ENCODE measurements at regions not wholly inside any gene's neighbourhood (a gene's known extent, or its start where the extent isn't known, plus 50 kb on each side); places are given as distances from the start of the nearest gene placed in this dataset.
A peak's percentile ranks its signal among the peaks of the same experiment; 100 is the strongest.

DNA sequence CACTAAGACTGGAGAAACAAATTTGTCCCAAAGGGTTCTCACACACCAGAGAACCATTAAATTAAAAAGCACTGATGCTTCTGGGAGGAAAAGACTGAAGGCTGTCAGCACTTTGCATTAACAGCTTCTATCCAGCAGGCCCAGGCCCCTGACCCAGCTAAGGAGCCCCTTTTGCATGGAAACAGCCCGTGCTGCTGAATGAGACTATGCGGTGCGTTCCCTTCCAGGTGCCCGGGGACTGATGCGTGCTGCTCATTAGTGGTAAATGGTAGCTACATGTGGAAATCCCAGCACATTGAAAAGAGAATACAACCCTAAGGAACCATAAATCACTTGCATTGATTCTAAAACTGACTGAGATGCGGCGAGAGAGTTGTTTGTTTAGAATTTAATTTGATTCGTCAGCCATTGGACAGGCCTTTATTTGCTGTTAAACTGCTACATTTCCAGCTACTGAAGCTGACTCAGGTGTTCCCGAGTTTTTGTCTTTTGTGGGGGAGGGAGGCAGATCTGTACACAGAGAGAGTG is 351.0 kb upstream of the SLC24A2 start:
- H4K91ac ChIP-seq (ENCODE audit: low read depth, low read length, poor library complexity): no peak overlapping the region
- H2BK5ac ChIP-seq (ENCODE audit: low read length): no peak overlapping the region
- H2AK5ac ChIP-seq (ENCODE audit: low read depth, low read length): no peak overlapping the region
- no peak overlapping the region for H3K27ac ChIP-seq (replicated peaks; ENCODE audit: low read length)
- H3K4me1 ChIP-seq (ENCODE audit: control insufficient read depth in 2 of 2, insufficient read depth in 1 of 2, low read depth in 1 of 2, low read length in 2 of 2): peaks cover 2 to 12% of the 10 kb centered on the region in 2 donors
- H3K36me3 ChIP-seq (replicated peaks in 1 of 2; ENCODE audit: control insufficient read depth in 2 of 2, insufficient read depth in 2 of 2, low read length in 2 of 2): no peaks in the 10 kb centered on the region
- H3K4me2 ChIP-seq (ENCODE audit: insufficient read depth, low read length, poor library complexity, severe bottlenecking): no peak overlapping the region
- H4K8ac ChIP-seq (ENCODE audit: low read depth, low read length): no peak overlapping the region
- H3K27me3 ChIP-seq (ENCODE audit: control insufficient read depth in 3 of 3, insufficient read depth in 3 of 3, low read depth in 1 of 3, low read length in 3 of 3): no peaks in the 10 kb centered on the region
- no peaks in the 10 kb centered on the region for H3K79me1 ChIP-seq (ENCODE audit: low read depth, low read length)
- H3K9ac ChIP-seq (ENCODE audit: low read depth, low read length, poor library complexity): peak overlapping the region; percentile 45
- no peak overlapping the region for H2BK12ac ChIP-seq (ENCODE audit: low read length)
- no peak overlapping the region for H2BK15ac ChIP-seq (ENCODE audit: low read length)
- no peak overlapping the region for H3K14ac ChIP-seq (ENCODE audit: low read length)
- peak overlapping the region; percentile 77 for H3K18ac ChIP-seq (ENCODE audit: low read length)
- H3K9me3 ChIP-seq (replicated peaks in 1 of 2; ENCODE audit: control insufficient read depth in 2 of 2, insufficient read depth in 1 of 2, low read depth in 1 of 2, low read length in 2 of 2): no peaks in the 10 kb centered on the region
- no peak overlapping the region for H3K4me3 ChIP-seq (ENCODE audit: low read length in 2 of 2)
- no peak for DNase-seq (ENCODE audit: low spot score)
- no CpG with 5 or more reads among the region's 9 CpGs for WGBS, 2 donors (ENCODE audit: extremely low coverage in 2 of 2, insufficient read length in 2 of 2, insufficient replicate concordance in 1 of 2)
- H2AFZ ChIP-seq (ENCODE audit: low read length): no peak overlapping the region
- no peak overlapping the region for H2BK120ac ChIP-seq (ENCODE audit: low read depth, low read length)
- no peak overlapping the region for H3K23ac ChIP-seq (ENCODE audit: low read depth, low read length, poor library complexity)
- H3K4ac ChIP-seq (ENCODE audit: low read length): no peak overlapping the region

DNA sequence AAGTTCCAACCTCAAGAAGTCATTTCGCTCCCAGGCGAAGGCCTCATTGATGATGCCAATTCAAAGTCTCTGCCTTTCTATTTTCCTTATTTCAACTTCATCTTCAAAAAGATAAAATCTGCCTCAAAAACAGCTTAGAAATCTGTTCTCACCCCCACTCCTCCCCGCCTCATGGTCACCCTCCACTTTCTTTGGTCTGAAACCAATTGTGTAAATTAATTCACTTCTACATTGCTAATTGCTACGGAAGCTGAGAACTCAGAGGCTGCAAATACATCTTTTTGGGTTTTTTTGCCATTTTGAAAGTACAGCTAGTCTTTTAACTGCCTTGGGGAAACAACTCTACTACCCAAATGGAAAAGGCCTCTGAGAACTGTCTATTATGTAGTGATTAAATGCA is 350.0 kb upstream of the SLC24A2 start:
- no peak overlapping the region for H2AK5ac ChIP-seq (ENCODE audit: low read depth, low read length)
- no peak overlapping the region for H3K4me2 ChIP-seq (ENCODE audit: insufficient read depth, low read length, poor library complexity, severe bottlenecking)
- H2BK5ac ChIP-seq (ENCODE audit: low read length): no peak overlapping the region
- no peaks in the 10 kb centered on the region for H3K27me3 ChIP-seq (ENCODE audit: control insufficient read depth in 3 of 3, insufficient read depth in 3 of 3, low read depth in 1 of 3, low read length in 3 of 3)
- H2BK120ac ChIP-seq (ENCODE audit: low read depth, low read length): no peak overlapping the region
- no peak overlapping the region for H4K8ac ChIP-seq (ENCODE audit: low read depth, low read length)
- no peak overlapping the region for H3K9ac ChIP-seq (ENCODE audit: low read depth, low read length, poor library complexity)
- H3K36me3 ChIP-seq (replicated peaks in 1 of 2; ENCODE audit: control insufficient read depth in 2 of 2, insufficient read depth in 2 of 2, low read length in 2 of 2): no peaks in the 10 kb centered on the region
- H3K18ac ChIP-seq (ENCODE audit: low read length): no peak overlapping the region
- H4K91ac ChIP-seq (ENCODE audit: low read depth, low read length, poor library complexity): no peak overlapping the region
- no CpG with 5 or more reads among the region's 4 CpGs for WGBS, 2 donors (ENCODE audit: extremely low coverage in 2 of 2, insufficient read length in 2 of 2, insufficient replicate concordance in 1 of 2)
- H3K23ac ChIP-seq (ENCODE audit: low read depth, low read length, poor library complexity): no peak overlapping the region
- H3K9me3 ChIP-seq (replicated peaks in 1 of 2; ENCODE audit: control insufficient read depth in 2 of 2, insufficient read depth in 1 of 2, low read depth in 1 of 2, low read length in 2 of 2): no peaks in the 10 kb centered on the region
- no peak overlapping the region for H3K4me3 ChIP-seq (ENCODE audit: low read length in 2 of 2)
- H3K4me1 ChIP-seq (ENCODE audit: control insufficient read depth in 2 of 2, insufficient read depth in 1 of 2, low read depth in 1 of 2, low read length in 2 of 2): peaks cover 1 to 7% of the 10 kb centered on the region in 2 donors
- H3K27ac ChIP-seq (replicated peaks; ENCODE audit: low read length): no peak overlapping the region
- H3K79me1 ChIP-seq (ENCODE audit: low read depth, low read length): no peaks in the 10 kb centered on the region
- H3K14ac ChIP-seq (ENCODE audit: low read length): no peak overlapping the region
- H2BK15ac ChIP-seq (ENCODE audit: low read length): no peak overlapping the region
- no peak overlapping the region for H3K4ac ChIP-seq (ENCODE audit: low read length)
- H2BK12ac ChIP-seq (ENCODE audit: low read length): no peak overlapping the region
- DNase-seq (ENCODE audit: low spot score): no peak
- no peak overlapping the region for H2AFZ ChIP-seq (ENCODE audit: low read length)

DNA sequence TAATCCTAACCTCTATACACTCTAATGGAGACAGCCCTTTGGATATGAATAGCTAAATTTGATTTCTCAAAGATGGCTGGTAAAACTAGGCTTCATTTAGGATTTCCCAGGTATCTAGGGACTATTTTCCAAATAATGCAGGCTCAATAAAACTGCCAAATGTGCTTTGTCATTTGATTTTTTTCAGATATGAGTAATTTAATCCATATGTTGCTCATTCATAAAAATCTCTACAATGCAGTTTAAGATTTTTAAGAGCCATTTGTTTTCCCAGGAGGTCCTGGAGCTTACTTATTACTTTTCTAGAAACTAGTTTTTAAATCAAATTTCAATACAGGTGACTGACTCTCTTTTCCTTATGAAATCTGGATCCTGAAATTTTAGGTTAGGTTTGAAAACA is 349.3 kb upstream of the SLC24A2 start:
- Histone ChIP-seq H2AK5ac (ENCODE audit: low read depth, low read length) (no peak overlapping the region), H4K8ac (ENCODE audit: low read depth, low read length) (no peak overlapping the region), H3K27ac (replicated peaks; ENCODE audit: low read length) (no peak overlapping the region), H3K79me1 (ENCODE audit: low read depth, low read length) (no peaks in the 10 kb centered on the region), H3K23ac (ENCODE audit: low read depth, low read length, poor library complexity) (no peak overlapping the region), H3K4me2 (ENCODE audit: insufficient read depth, low read length, poor library complexity, severe bottlenecking) (no peak overlapping the region), H3K4ac (ENCODE audit: low read length) (no peak overlapping the region), H4K91ac (ENCODE audit: low read depth, low read length, poor library complexity) (no peak overlapping the region), H3K18ac (ENCODE audit: low read length) (no peak overlapping the region), H2BK15ac (ENCODE audit: low read length) (no peak overlapping the region), H3K9me3 (replicated peaks in 1 of 2; ENCODE audit: control insufficient read depth in 2 of 2, insufficient read depth in 1 of 2, low read depth in 1 of 2, low read length in 2 of 2) (no peaks in the 10 kb centered on the region), H3K4me1 (ENCODE audit: control insufficient read depth in 2 of 2, insufficient read depth in 1 of 2, low read depth in 1 of 2, low read length in 2 of 2) (peaks cover 0 to 7% of the 10 kb centered on the region in 2 donors), H2BK12ac (ENCODE audit: low read length) (no peak overlapping the region), H2BK5ac (ENCODE audit: low read length) (no peak overlapping the region), H2AFZ (ENCODE audit: low read length) (no peak overlapping the region), H3K14ac (ENCODE audit: low read length) (no peak overlapping the region), H3K27me3 (ENCODE audit: control insufficient read depth in 3 of 3, insufficient read depth in 3 of 3, low read depth in 1 of 3, low read length in 3 of 3) (no peaks in the 10 kb centered on the region), H3K4me3 (ENCODE audit: low read length in 2 of 2) (no peak overlapping the region), H3K36me3 (replicated peaks in 1 of 2; ENCODE audit: control insufficient read depth in 2 of 2, insufficient read depth in 2 of 2, low read length in 2 of 2) (no peaks in the 10 kb centered on the region), H2BK120ac (ENCODE audit: low read depth, low read length) (no peak overlapping the region), H3K9ac (ENCODE audit: low read depth, low read length, poor library complexity) (no peak overlapping the region)
- no peak for DNase-seq (ENCODE audit: low spot score)

DNA sequence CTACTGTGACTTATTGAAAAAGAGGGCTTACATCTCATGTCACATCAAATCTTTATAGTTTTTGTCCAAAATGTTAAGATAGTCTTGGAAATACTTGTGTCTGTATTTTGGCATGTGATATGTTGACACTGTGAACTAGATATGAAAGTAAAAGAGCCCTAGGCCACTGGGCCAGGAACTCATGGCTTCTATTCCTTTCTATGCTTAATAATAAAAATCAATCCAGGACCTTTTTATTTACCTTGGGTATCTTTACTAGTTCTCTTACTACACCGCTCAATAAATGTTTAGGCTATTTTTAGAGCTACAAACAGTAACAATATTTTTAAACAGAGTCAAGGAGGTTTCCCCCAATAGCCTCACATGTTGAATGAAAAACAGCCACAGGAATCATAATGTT is 348.6 kb upstream of the SLC24A2 start:
- no peak overlapping the region for H4K8ac ChIP-seq (ENCODE audit: low read depth, low read length)
- no peak overlapping the region for H3K4me3 ChIP-seq (ENCODE audit: low read length in 2 of 2)
- H3K27ac ChIP-seq (replicated peaks; ENCODE audit: low read length): no peak overlapping the region
- peaks cover 0 to 7% of the 10 kb centered on the region in 2 donors for H3K4me1 ChIP-seq (ENCODE audit: control insufficient read depth in 2 of 2, insufficient read depth in 1 of 2, low read depth in 1 of 2, low read length in 2 of 2)
- no peak overlapping the region for H2BK120ac ChIP-seq (ENCODE audit: low read depth, low read length)
- DNase-seq (ENCODE audit: low spot score): no peak
- no peak overlapping the region for H3K18ac ChIP-seq (ENCODE audit: low read length)
- no peaks in the 10 kb centered on the region for H3K36me3 ChIP-seq (replicated peaks in 1 of 2; ENCODE audit: control insufficient read depth in 2 of 2, insufficient read depth in 2 of 2, low read length in 2 of 2)
- no peaks in the 10 kb centered on the region for H3K9me3 ChIP-seq (replicated peaks in 1 of 2; ENCODE audit: control insufficient read depth in 2 of 2, insufficient read depth in 1 of 2, low read depth in 1 of 2, low read length in 2 of 2)
- H3K23ac ChIP-seq (ENCODE audit: low read depth, low read length, poor library complexity): no peak overlapping the region
- H3K79me1 ChIP-seq (ENCODE audit: low read depth, low read length): no peaks in the 10 kb centered on the region
- H2BK5ac ChIP-seq (ENCODE audit: low read length): no peak overlapping the region
- no peak overlapping the region for H3K4ac ChIP-seq (ENCODE audit: low read length)
- H3K9ac ChIP-seq (ENCODE audit: low read depth, low read length, poor library complexity): no peak overlapping the region
- no peak overlapping the region for H2AK5ac ChIP-seq (ENCODE audit: low read depth, low read length)
- H3K14ac ChIP-seq (ENCODE audit: low read length): no peak overlapping the region
- no peak overlapping the region for H4K91ac ChIP-seq (ENCODE audit: low read depth, low read length, poor library complexity)
- no CpG with 5 or more reads among the region's 1 CpG for WGBS, 2 donors (ENCODE audit: extremely low coverage in 2 of 2, insufficient read length in 2 of 2, insufficient replicate concordance in 1 of 2)
- no peak overlapping the region for H3K4me2 ChIP-seq (ENCODE audit: insufficient read depth, low read length, poor library complexity, severe bottlenecking)
- H2BK12ac ChIP-seq (ENCODE audit: low read length): no peak overlapping the region
- no peak overlapping the region for H2BK15ac ChIP-seq (ENCODE audit: low read length)
- H3K27me3 ChIP-seq (ENCODE audit: control insufficient read depth in 3 of 3, insufficient read depth in 3 of 3, low read depth in 1 of 3, low read length in 3 of 3): no peaks in the 10 kb centered on the region
- H2AFZ ChIP-seq (ENCODE audit: low read length): no peak overlapping the region

Data from neuronal stem cell (in vitro differentiated cells).